ENCODE measurements at regions not wholly inside any gene's neighbourhood (a gene's known extent, or its start where the extent isn't known, plus 50 kb on each side); places are given as distances from the start of the nearest gene placed in this dataset.

GRCh38 chr20:10861619-10862018, 187.8 kb upstream of the JAG1 start:
- TF ChIP-seq SALL1 (CRISPR knock-in tag; IDR thresholded peaks at IDR 0.05) (no peak), POLR2A (IDR thresholded peaks at IDR 0.05; ENCODE audit: insufficient read depth in 1 of 2, low read depth in 2 of 2, low read length in 2 of 2) (no peak), ZFAT (CRISPR knock-in tag; conservative IDR thresholded peaks at IDR 0.05) (no peak), ZNF3 (CRISPR knock-in tag; IDR thresholded peaks at IDR 0.05) (no peak), KDM1A (CRISPR knock-in tag; IDR thresholded peaks at IDR 0.05) (no peak), POLR2AphosphoS5 (IDR thresholded peaks at IDR 0.05; ENCODE audit: low read depth, low read length) (no peak), ZBTB43 (CRISPR knock-in tag; conservative IDR thresholded peaks at IDR 0.05) (no peak), ATF5 (CRISPR knock-in tag; IDR thresholded peaks at IDR 0.05; ENCODE audit: low read depth) (no peak), ZFP36 (IDR thresholded peaks at IDR 0.05; ENCODE audit: borderline replicate concordance, low read depth, low read length, partially characterized antibody) (no peak), KAT2B (IDR thresholded peaks at IDR 0.05; ENCODE audit: borderline replicate concordance, low read depth, low read length) (no peak), ZNF800 (CRISPR knock-in tag; IDR thresholded peaks at IDR 0.05) (no peak), ESRRA (CRISPR knock-in tag; IDR thresholded peaks at IDR 0.05; ENCODE audit: low read depth) (no peak)
